GM18907 (cell line): ENCODE measurements at regions not wholly inside any gene's neighbourhood (a gene's known extent, or its start where the extent isn't known, plus 50 kb on each side); places are given as distances from the start of the nearest gene placed in this dataset.
"Not testable (repeated sequence)": the region's sequence is repeated elsewhere in the genome, so short reads cannot be mapped to it uniquely, and the experiment has no call there.

Source experiments
- ATAC-seq: cut with Tn5 transposase; IDR thresholded peaks from one replicate; pipeline ENCODE4 v1.9.1; 2021; ENCODE audit warnings: mild to moderate bottlenecking, moderate library complexity; ENCODE audit not compliant: unreplicated experiment

GRCh38 chr3:163573324-163573723 lies 1505.0 kb downstream of the SI start:
- no peak for ATAC-seq

DNA sequence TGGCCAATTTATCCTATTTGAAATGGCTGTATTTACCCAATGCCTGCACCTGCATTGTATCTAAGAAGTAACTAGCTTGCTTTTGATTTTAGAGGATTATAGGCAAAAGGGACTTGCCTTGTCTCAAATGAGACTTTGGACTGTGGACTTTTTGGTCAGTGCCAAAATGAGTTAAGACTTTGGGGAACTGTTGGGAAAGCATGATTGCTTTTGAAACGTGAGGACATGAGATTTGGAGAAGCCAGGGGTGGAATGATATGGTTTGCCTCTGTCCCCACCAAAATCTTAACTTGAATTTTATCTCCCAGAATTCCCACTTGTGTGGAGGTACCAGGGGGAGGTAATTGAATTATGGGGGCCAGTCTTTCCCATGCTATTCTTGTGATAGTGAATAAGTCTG lies 1505.4 kb downstream of the SI start:
- ATAC-seq, result no peak

GRCh38 chr3:163563485-163563884 lies 1514.8 kb downstream of the SI start:
- no peak for ATAC-seq

DNA sequence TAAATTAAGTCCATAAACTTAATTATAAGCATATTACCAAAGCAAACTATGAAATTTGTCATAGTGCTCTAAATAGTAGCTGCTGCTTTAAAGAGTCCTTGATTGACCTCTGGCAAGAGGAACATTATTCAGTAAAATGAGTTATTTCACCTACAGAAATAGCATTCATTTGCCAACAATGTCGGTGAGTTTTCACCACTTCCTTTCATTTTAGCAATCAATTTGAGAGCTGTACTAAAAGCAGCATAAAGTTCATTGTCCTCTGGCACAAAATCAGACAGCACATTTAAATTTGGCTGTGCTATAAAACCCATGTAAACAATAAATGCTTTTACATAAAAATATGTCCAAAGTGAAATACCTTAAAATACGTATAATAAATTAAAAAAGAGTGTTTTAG lies 1515.7 kb downstream of the SI start:
- ATAC-seq, result no peak

DNA sequence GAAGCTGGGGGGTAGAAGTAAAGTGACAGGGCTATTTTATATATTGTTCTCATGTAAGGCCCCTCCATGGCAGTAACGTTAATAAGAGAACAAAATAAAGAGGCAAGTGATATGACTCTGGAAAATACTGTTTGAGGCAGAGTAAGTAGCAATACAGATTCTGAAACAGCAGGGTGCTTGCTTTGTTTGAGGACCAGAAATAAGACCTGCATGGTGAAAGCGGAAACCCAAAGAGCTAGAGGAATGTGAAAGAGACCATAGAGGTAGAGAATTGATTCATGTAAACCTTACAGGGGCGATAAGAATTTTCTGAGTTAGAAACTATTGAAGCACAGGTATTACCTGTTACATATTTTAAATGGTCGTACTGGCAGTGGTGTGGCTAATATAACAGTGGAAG lies 1517.1 kb downstream of the SI start:
- no peak for ATAC-seq

DNA sequence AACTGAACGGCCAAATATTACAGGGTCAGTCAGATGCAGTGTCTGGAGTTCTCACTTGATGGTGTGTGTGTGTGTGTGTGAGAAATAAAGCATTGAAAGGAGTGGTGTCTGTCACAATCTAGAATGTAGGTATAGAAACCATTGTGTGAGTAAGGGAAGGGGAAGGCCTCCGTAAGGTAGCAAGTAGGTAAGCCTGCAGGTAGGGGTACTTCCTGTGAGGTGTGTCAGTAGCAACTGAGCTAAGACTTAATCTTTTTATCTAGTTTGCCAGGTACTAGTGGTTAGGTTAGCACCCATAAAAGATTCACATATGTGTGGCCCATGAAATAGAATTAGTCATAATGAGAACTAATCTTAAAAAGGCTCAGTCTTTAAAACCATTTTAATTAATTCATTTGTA lies 1517.8 kb downstream of the SI start:
- no peak for ATAC-seq

GRCh38 chr3:163556813-163557523 lies 1521.3 kb downstream of the SI start:
- ATAC-seq, result no peak

DNA sequence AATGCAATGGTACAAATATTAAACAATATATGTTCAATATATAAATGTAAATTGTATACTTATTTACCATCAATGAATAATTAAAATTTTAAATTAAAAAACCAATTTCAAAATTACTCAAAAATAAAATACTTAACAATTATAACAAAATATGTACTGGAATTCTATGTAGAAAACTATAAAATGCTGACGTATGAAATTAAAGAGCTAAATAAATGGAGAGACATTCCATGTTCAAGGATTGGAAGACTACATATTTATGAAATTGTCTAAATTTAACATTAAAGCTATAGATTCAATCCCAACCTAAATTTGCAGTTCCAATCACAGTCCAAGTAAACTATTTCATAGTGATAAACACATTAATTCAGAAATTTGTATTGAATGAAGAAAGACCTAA lies 1522.4 kb downstream of the SI start:
- no peak for ATAC-seq

DNA sequence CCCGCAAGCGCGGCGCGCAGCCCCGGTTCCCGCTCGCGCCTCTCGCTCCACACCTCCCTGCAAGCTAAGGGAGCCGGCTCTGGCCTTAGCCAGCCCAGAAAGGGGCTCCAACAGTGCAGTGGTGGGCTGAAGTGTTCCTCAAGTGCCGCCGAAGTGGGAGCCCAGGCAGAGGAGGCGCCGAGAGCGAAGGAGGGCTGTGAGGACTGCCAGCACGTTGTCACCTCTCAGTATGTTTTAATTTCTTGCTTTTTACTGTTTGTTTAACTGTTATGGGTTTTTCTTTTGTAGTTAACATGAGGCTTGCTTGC lies 1525.7 kb downstream of the SI start:
- ATAC-seq, result no peak

- not testable (repeated sequence) for ATAC-seq
Observed at GRCh38 chr3:163551915-163552658, 1526.2 kb downstream of the SI start.

GRCh38 chr3:163548015-163548414 lies 1530.3 kb downstream of the SI start:
- ATAC-seq, result no peak

DNA sequence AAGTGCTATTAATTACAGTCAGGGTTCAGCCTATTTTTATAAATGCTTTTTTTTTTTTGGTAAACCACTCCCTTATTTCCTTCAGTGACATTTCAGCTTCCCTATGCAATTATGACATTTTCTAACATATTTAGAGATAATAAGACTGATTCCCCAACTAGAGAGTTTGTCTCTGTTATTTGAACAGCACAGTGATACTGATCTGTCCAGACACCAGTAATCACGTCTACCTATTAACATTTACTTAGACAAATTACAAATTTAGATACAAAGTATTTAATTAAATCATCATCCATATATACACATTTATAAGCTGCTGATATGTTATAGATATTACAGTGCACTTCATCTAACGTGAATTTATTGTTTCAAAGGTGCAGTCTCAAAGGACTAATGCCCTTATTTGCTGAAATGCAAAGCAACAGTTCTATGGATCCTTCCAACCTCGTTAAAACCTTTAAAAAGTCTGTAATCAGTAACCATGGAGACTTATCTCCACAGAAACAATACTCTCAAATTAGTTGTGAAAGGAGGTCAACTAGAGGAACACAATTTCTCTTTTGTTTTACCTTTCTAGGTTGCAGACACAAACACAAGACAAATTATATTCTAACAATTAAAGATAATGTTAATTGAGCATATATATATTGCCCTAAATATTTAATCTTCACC lies 1531.1 kb downstream of the SI start:
- ATAC-seq, result no peak

DNA sequence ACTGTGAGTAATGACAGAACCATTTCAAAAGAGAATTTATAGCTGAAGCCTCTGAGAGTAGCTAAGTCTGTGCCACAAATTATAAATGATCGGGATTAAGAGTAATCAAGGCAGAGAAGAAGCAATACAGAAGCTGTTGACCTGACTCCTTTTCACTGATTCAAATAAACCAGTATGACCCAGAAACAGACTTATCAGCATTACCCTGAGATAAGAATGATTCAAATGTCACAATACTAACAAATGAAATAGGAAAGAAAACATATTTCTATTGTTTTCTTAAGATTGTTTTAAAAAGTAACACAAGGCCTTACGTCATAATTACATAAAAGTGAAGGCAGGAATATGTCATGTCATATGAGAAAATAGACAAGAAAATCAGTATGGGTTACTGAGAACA lies 1534.6 kb downstream of the SI start:
- ATAC-seq, result no peak

DNA sequence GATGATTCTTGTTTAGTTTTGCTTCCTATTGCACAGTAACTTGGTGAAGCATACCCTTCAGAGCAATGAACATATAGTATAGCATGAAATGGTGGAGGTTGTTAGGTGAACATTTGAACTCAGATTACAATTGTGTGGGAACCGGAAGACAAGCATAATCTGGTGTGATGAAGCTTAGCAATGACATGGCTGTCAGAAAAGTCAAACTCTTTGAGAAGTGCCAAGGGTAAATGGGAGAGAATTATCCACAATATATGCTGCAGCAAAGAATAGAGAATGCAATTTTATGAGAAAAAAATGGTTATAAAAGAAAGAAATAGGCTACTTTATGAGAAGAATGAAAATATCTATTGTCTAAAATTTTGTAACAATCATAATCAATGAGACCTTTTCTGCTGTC lies 1536.7 kb downstream of the SI start:
- ATAC-seq, result no peak

DNA sequence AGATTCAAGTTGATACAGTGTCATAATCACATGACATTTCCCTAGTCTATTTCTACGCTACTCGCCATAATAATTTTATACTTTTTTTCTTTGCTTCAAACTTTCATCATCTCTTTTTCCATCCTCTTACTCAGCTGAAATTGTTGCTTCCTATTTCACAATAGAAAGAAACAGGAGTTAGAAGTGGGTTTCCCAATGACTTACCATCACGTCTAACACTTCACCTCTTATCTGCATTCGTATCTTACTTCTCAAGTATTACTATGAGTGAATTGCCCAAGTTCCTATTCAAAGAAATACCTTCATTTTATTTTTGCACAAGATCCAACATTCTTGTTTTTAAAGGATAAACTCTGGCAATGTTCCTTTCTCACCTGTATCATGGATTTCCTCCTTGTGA lies 1539.9 kb downstream of the SI start:
- no peak for ATAC-seq

DNA sequence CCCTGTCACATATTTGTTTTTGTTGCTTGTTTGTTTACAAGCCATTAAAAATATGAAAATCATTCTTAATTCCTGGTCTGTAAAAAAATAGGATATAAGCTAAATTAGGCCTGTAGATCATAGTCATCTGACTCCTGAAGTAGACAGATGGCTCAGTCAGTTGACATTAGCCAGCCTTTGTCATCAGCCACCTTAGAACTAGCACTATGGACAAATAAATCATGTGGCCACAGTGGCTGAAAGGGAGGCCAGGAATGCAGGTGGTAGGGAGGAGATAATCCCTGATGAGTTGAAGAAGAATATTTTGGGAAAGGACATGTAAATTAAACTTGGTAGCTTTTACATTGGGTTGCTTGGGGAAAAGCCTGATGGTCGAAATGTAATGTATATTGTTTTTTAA lies 1544.9 kb downstream of the SI start:
- ATAC-seq, result no peak

DNA sequence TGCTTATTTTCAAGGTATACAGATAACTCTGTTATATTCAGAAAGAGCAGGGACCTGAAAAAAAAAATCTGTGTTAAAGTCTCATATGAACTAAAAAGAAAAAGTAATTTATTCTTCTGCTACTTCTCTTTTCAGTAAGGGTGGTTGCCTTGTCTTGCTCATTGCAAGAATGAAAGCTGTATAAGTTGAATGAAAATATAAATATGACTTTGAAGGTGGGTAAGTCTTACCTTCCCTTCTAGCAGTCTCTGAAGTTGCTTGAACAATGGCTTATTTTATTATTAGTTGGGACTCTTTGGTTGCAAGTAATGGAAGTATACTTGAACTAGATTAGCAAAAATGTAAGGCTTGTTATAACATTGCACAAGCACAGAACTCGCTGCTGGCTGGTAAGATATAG lies 1554.9 kb downstream of the SI start:
- ATAC-seq, result no peak

DNA sequence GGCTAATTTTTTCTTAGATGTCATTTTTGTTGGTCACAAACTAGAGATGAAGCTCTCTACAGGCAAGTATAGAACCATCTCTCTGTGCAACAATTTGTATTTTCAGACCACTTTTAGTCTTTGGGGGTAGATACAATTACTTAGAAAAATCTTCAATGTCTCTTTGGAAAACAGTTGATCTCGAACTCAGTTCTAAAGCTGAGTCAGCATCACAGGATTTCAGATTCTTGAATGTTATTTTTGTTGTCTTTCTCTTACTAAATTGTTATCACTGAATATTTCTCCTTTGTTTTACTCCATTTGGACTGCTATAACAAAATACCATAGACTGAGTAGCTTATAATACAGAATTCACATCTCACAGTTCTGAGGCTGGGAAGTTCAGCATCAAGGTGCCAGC lies 1557.0 kb downstream of the SI start:
- no peak for ATAC-seq

DNA sequence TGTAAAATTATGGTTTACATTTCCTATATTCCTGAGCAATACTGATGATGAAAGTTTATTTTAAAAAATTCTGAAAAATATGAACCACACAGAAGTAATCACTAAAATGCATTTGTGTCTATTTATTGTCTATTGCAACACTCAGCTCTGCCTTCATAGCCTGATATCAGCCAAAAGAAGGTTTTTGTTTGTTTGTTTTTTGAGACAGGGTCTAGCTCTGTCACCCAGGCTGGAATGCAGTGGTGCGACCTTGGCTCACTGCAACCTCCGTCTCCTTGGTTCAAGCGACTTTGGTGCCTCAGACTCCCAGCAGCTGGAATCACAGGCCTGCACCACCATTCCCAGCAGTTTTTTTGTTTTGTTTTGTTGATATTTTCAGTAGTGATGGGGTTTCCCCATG lies 1560.2 kb downstream of the SI start:
- no peak for ATAC-seq

GRCh38 chr3:163513149-163513657 lies 1565.1 kb downstream of the SI start:
- ATAC-seq, result no peak

GRCh38 chr3:163508206-163508605 lies 1570.1 kb downstream of the SI start:
- ATAC-seq, result no peak

DNA sequence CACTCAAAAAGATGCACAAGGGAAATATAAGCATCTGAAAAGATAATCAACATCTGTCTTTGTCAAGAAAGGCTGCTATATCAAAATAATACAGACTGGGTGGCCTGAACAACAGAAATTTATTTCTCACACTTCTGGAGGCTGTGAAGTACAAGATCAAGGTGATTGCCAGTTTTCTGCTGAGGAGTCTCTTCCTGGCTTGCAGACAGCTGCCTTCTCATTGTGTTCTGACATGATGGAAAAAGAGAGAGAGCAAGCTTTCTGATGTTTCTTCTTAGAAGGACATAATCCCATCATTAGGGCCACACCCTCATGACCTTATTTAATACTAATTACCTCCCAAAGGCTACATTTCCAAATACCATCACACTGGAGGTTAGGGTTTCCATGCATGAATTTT lies 1573.3 kb downstream of the SI start:
- ATAC-seq, result no peak
